MG63 (cell line): ENCODE measurements at regions not wholly inside any gene's neighbourhood (a gene's known extent, or its start where the extent isn't known, plus 50 kb on each side); places are given as distances from the start of the nearest gene placed in this dataset.

Experiments used
- DNase-seq: peaks from one replicate; pipeline ENCODE4 v3.0.0-alpha.2; 2020
- H3K27me3 ChIP-seq: fragments of 250-450 bp; sonication (Bioruptor Pico); 2 replicates; pipeline ENCODE4 v1.5.1; 2020; ENCODE audit warnings: mild to moderate bottlenecking, moderate library complexity
- H3K36me3 ChIP-seq: fragments of 250-450 bp; sonication (Bioruptor Pico); 2 replicates; pipeline ENCODE4 v1.5.1; 2020; ENCODE audit warnings: mild to moderate bottlenecking, moderate library complexity
- H3K4me3 ChIP-seq: fragments of 250-450 bp; sonication (Bioruptor Pico); 2 replicates; pipeline ENCODE4 v1.5.1; 2020; ENCODE audit warnings: mild to moderate bottlenecking, moderate library complexity
- H3K9me3 ChIP-seq: fragments of 250-450 bp; sonication (Bioruptor Pico); 2 replicates; pipeline ENCODE4 v1.5.1; 2020; ENCODE audit warnings: mild to moderate bottlenecking, moderate library complexity

GRCh38 chr7:25619963-25620799 is 391.9 kb upstream of the NPVF start:
- no peak for DNase-seq
- no peaks in the 10 kb centered on the region for H3K27me3 ChIP-seq

GRCh38 chr7:25621993-25622392 is 393.7 kb upstream of the NPVF start:
- Histone ChIP-seq H3K27me3 (no peaks in the 10 kb centered on the region), H3K36me3 (no peaks in the 10 kb centered on the region), H3K9me3 (no peaks in the 10 kb centered on the region), H3K4me3 (no peak overlapping the region)
- no peak for DNase-seq

More at GRCh38 chr7:25619963-25620799, 391.9 kb upstream of the NPVF start:
- Histone ChIP-seq H3K4me3 (no peak overlapping the region), H3K9me3 (no peaks in the 10 kb centered on the region), H3K36me3 (no peaks in the 10 kb centered on the region)

GRCh38 chr7:25622695-25623094 is 394.4 kb upstream of the NPVF start:
- H3K4me3 ChIP-seq, result no peak overlapping the region
- H3K27me3 ChIP-seq, result no peaks in the 10 kb centered on the region
- H3K36me3 ChIP-seq, result no peaks in the 10 kb centered on the region
- no peak for DNase-seq
- H3K9me3 ChIP-seq, result no peaks in the 10 kb centered on the region

GRCh38 chr7:25624051-25624450 is 395.8 kb upstream of the NPVF start:
- no peak for DNase-seq
- no peaks in the 10 kb centered on the region for H3K27me3 ChIP-seq
- H3K4me3 ChIP-seq, result no peak overlapping the region
- no peaks in the 10 kb centered on the region for H3K36me3 ChIP-seq
- H3K9me3 ChIP-seq, result no peaks in the 10 kb centered on the region

- DNase-seq, result no peak
- no peak overlapping the region for H3K4me3 ChIP-seq
- H3K9me3 ChIP-seq, result no peaks in the 10 kb centered on the region
- no peaks in the 10 kb centered on the region for H3K36me3 ChIP-seq
- H3K27me3 ChIP-seq, result no peaks in the 10 kb centered on the region
Observed at GRCh38 chr7:25624833-25625232, 396.5 kb upstream of the NPVF start.

GRCh38 chr7:25625306-25625992 is 397.2 kb upstream of the NPVF start:
- no peak for DNase-seq
- Histone ChIP-seq H3K27me3 (no peaks in the 10 kb centered on the region), H3K9me3 (no peaks in the 10 kb centered on the region), H3K36me3 (no peaks in the 10 kb centered on the region), H3K4me3 (no peak overlapping the region)

GRCh38 chr7:25626451-25627131 is 398.3 kb upstream of the NPVF start:
- Histone ChIP-seq H3K36me3 (no peaks in the 10 kb centered on the region), H3K9me3 (no peaks in the 10 kb centered on the region), H3K4me3 (no peak overlapping the region), H3K27me3 (no peaks in the 10 kb centered on the region)
- no peak for DNase-seq

- H3K4me3 ChIP-seq, result no peak overlapping the region
- no peaks in the 10 kb centered on the region for H3K36me3 ChIP-seq
- no peaks in the 10 kb centered on the region for H3K27me3 ChIP-seq
- no peak for DNase-seq
- H3K9me3 ChIP-seq, result no peaks in the 10 kb centered on the region
Observed at GRCh38 chr7:25628446-25628845, 400.2 kb upstream of the NPVF start.

- no peaks in the 10 kb centered on the region for H3K9me3 ChIP-seq
- no peak for DNase-seq
- H3K4me3 ChIP-seq, result no peak overlapping the region
- no peaks in the 10 kb centered on the region for H3K27me3 ChIP-seq
- H3K36me3 ChIP-seq, result no peaks in the 10 kb centered on the region
Observed at GRCh38 chr7:25632616-25633015, 404.3 kb upstream of the NPVF start.

GRCh38 chr7:25633426-25634036 is 405.2 kb upstream of the NPVF start:
- Histone ChIP-seq H3K4me3 (no peak overlapping the region), H3K9me3 (no peaks in the 10 kb centered on the region), H3K27me3 (no peaks in the 10 kb centered on the region), H3K36me3 (no peaks in the 10 kb centered on the region)
- DNase-seq, result no peak

- Histone ChIP-seq H3K27me3 (no peaks in the 10 kb centered on the region), H3K36me3 (no peaks in the 10 kb centered on the region), H3K9me3 (no peaks in the 10 kb centered on the region), H3K4me3 (no peak overlapping the region)
- no peak for DNase-seq
Observed at GRCh38 chr7:25636168-25636567, 407.9 kb upstream of the NPVF start.

- no peak for DNase-seq
- Histone ChIP-seq H3K4me3 (no peak overlapping the region), H3K36me3 (no peaks in the 10 kb centered on the region), H3K9me3 (no peaks in the 10 kb centered on the region), H3K27me3 (no peaks in the 10 kb centered on the region)
Observed at GRCh38 chr7:25636871-25637283, 408.6 kb upstream of the NPVF start.

GRCh38 chr7:25638068-25638467 is 409.8 kb upstream of the NPVF start:
- Histone ChIP-seq H3K36me3 (no peaks in the 10 kb centered on the region), H3K27me3 (no peaks in the 10 kb centered on the region)
- DNase-seq, result no peak

GRCh38 chr7:25638590-25639244 is 410.4 kb upstream of the NPVF start:
- no peaks in the 10 kb centered on the region for H3K9me3 ChIP-seq
- no peak overlapping the region for H3K4me3 ChIP-seq
- DNase-seq, result no peak
- H3K27me3 ChIP-seq, result no peaks in the 10 kb centered on the region
- no peaks in the 10 kb centered on the region for H3K36me3 ChIP-seq

More at GRCh38 chr7:25638068-25638467, 409.8 kb upstream of the NPVF start:
- H3K4me3 ChIP-seq, result no peak overlapping the region
- no peaks in the 10 kb centered on the region for H3K9me3 ChIP-seq

GRCh38 chr7:25642849-25643248 is 414.6 kb upstream of the NPVF start:
- Histone ChIP-seq H3K4me3 (no peak overlapping the region), H3K36me3 (no peaks in the 10 kb centered on the region), H3K27me3 (no peaks in the 10 kb centered on the region), H3K9me3 (no peaks in the 10 kb centered on the region)
- DNase-seq, result no peak

GRCh38 chr7:25643286-25643685 is 415.0 kb upstream of the NPVF start:
- no peaks in the 10 kb centered on the region for H3K9me3 ChIP-seq
- H3K4me3 ChIP-seq, result no peak overlapping the region
- DNase-seq, result no peak
- H3K36me3 ChIP-seq, result no peaks in the 10 kb centered on the region
- no peaks in the 10 kb centered on the region for H3K27me3 ChIP-seq
